ENCODE measurements at regions not wholly inside any gene's neighbourhood (a gene's known extent, or its start where the extent isn't known, plus 50 kb on each side); places are given as distances from the start of the nearest gene placed in this dataset.

GRCh38 chr4:153154007-153154975, 50.0 kb upstream of the TRIM2 start:
- ATAC-seq (peak; percentile 9 to 40; a peak in 4 of 6 replicates), FAIRE-seq (no peak), DNase-seq (ENCODE audit: low read depth in 1 of 2, low spot score in 1 of 2) (peak in 1 of 2 experiments; percentile 43)
- H3K4me1 ChIP-seq, result peaks cover 40% of the 10 kb centered on the region
- peak overlapping the region; percentile 55 for H3K4me3 ChIP-seq
- TF ChIP-seq USF2 (IDR thresholded peaks at IDR 0.05) (peak; percentile 69), ZSCAN20 (CRISPR knock-in tag; IDR thresholded peaks at IDR 0.05) (no peak)
- ChIA-PET CTCF (no interaction called here), POLR2A (no interaction called here)
- H3K27ac ChIP-seq, result peak overlapping the region; percentile 83 to 88
- 52% methylated on average over 15 of the region's 15 CpGs for WGBS (ENCODE audit: missing lambda C conversion rate)
- H3K9me3 ChIP-seq, result no peaks in the 10 kb centered on the region
- peak overlapping the region; percentile 92 for H3K4me2 ChIP-seq
